ENCODE measurements at regions not wholly inside any gene's neighbourhood (a gene's known extent, or its start where the extent isn't known, plus 50 kb on each side); places are given as distances from the start of the nearest gene placed in this dataset.
"Not testable (repeated sequence)": the region's sequence is repeated elsewhere in the genome, so short reads cannot be mapped to it uniquely, and the experiment has no call there.

- Histone ChIP-seq H3K4ac (ENCODE audit: low read depth, low read length) (no peak overlapping the region), H3K9me3 (ENCODE audit: control insufficient read depth, low read depth, low read length) (peaks cover 34% of the 10 kb centered on the region), H2BK5ac (ENCODE audit: insufficient read length, low read length) (no peak overlapping the region), H4K91ac (ENCODE audit: insufficient read length, low read depth, low read length) (no peak overlapping the region), H2AFZ (ENCODE audit: low read length) (no peak overlapping the region), H3K23ac (ENCODE audit: insufficient read length, low read depth, low read length) (no peak overlapping the region), H3K4me2 (ENCODE audit: insufficient read depth, insufficient read length, low read length) (no peak overlapping the region), H4K8ac (replicated peaks; ENCODE audit: insufficient read length, low read depth, low read length) (no peak overlapping the region), H4K5ac (ENCODE audit: insufficient read length, low read depth, low read length) (no peak overlapping the region), H2BK120ac (ENCODE audit: low read depth, low read length, poor library complexity, severe bottlenecking) (no peak overlapping the region), H3K27me3 (ENCODE audit: insufficient read depth, low read length) (no peaks in the 10 kb centered on the region), H3K9ac (ENCODE audit: extremely low read depth, insufficient read length, low read length) (no peak overlapping the region), H2AK5ac (ENCODE audit: insufficient read length, low read length) (no peak overlapping the region), H3K79me1 (ENCODE audit: insufficient read depth, low read depth, low read length, poor library complexity, severe bottlenecking) (no peaks in the 10 kb centered on the region), H3K18ac (ENCODE audit: insufficient read length, low read depth, low read length) (no peak overlapping the region), H3K79me2 (ENCODE audit: insufficient read depth, low read length) (no peaks in the 10 kb centered on the region), H2BK12ac (ENCODE audit: insufficient read length, low read depth, low read length) (no peak overlapping the region), H3T11ph (ENCODE audit: low read length) (no peak overlapping the region), H2BK15ac (ENCODE audit: low read depth, low read length) (no peak overlapping the region), H3K27ac (ENCODE audit: insufficient read length, low read depth, low read length) (no peak overlapping the region), H3K56ac (ENCODE audit: insufficient read length, low read depth, low read length) (no peak overlapping the region), H3K14ac (ENCODE audit: insufficient read depth, low read length) (no peak overlapping the region), H3K4me1 (ENCODE audit: insufficient read depth, low read length) (no peaks in the 10 kb centered on the region), H3K23me2 (ENCODE audit: insufficient read length, low read depth, low read length, poor library complexity, severe bottlenecking) (no peaks in the 10 kb centered on the region), H2BK20ac (ENCODE audit: low read depth, low read length, poor library complexity, severe bottlenecking) (no peak overlapping the region), H4K20me1 (ENCODE audit: control insufficient read depth, insufficient read depth, insufficient read length) (no peaks in the 10 kb centered on the region)
- Mint-ChIP-seq H3K27me3 (ENCODE audit: low read depth) (no peaks in the 10 kb centered on the region), H3K27ac (no peak overlapping the region), H3K4me1 (no peaks in the 10 kb centered on the region), H3K9me3 (peaks cover 62 to 66% of the 10 kb centered on the region in 2 experiments), H3K4me3 (no peak overlapping the region), H3K36me3 (ENCODE audit: insufficient read depth in 1 of 3, low read depth in 3 of 3) (peaks cover 59 to 68% (median 64%) of the 10 kb centered on the region in 3 experiments)
- no peak for TF ChIP-seq CTCF (conservative IDR thresholded peaks at IDR 0.05)
- no peak for DNase-seq
These were observed 123.5 kb downstream of the PRL start for GRCh38 chr6:22173311-22173710.

- H3K36me3 Mint-ChIP-seq (ENCODE audit: insufficient read depth in 1 of 3, low read depth in 3 of 3), result peaks cover 52 to 56% (median 55%) of the 10 kb centered on the region in 3 experiments
- not testable (repeated sequence) for H3K27ac ChIP-seq (ENCODE audit: insufficient read length, low read depth, low read length); H2BK12ac ChIP-seq (ENCODE audit: insufficient read length, low read depth, low read length); H3K4ac ChIP-seq (ENCODE audit: low read depth, low read length); H3T11ph ChIP-seq (ENCODE audit: low read length); H3K23ac ChIP-seq (ENCODE audit: insufficient read length, low read depth, low read length); H3K27me3 Mint-ChIP-seq (ENCODE audit: low read depth); H3K14ac ChIP-seq (ENCODE audit: insufficient read depth, low read length); H3K23me2 ChIP-seq (ENCODE audit: insufficient read length, low read depth, low read length, poor library complexity, severe bottlenecking); H3K4me1 Mint-ChIP-seq; H2AFZ ChIP-seq (ENCODE audit: low read length); H2BK15ac ChIP-seq (ENCODE audit: low read depth, low read length); H3K79me2 ChIP-seq (ENCODE audit: insufficient read depth, low read length); H2BK5ac ChIP-seq (ENCODE audit: insufficient read length, low read length); H2BK20ac ChIP-seq (ENCODE audit: low read depth, low read length, poor library complexity, severe bottlenecking); H3K9ac ChIP-seq (ENCODE audit: extremely low read depth, insufficient read length, low read length); DNase-seq; H3K4me1 ChIP-seq (ENCODE audit: insufficient read depth, low read length); H3K56ac ChIP-seq (ENCODE audit: insufficient read length, low read depth, low read length); H2BK120ac ChIP-seq (ENCODE audit: low read depth, low read length, poor library complexity, severe bottlenecking); H4K5ac ChIP-seq (ENCODE audit: insufficient read length, low read depth, low read length); H4K8ac ChIP-seq (replicated peaks; ENCODE audit: insufficient read length, low read depth, low read length); H3K4me2 ChIP-seq (ENCODE audit: insufficient read depth, insufficient read length, low read length); H3K18ac ChIP-seq (ENCODE audit: insufficient read length, low read depth, low read length); H2AK5ac ChIP-seq (ENCODE audit: insufficient read length, low read length); H4K91ac ChIP-seq (ENCODE audit: insufficient read length, low read depth, low read length); H3K79me1 ChIP-seq (ENCODE audit: insufficient read depth, low read depth, low read length, poor library complexity, severe bottlenecking); H4K20me1 ChIP-seq (ENCODE audit: control insufficient read depth, insufficient read depth, insufficient read length); H3K27me3 ChIP-seq (ENCODE audit: insufficient read depth, low read length); H3K4me3 Mint-ChIP-seq; H3K27ac Mint-ChIP-seq
- WGBS (ENCODE audit: extremely low coverage, insufficient read length, low lambda C conversion rate), result no CpG with 5 or more reads among the region's 20 CpGs
- peaks cover 48 to 58% of the 10 kb centered on the region in 2 experiments for H3K9me3 Mint-ChIP-seq
- H3K9me3 ChIP-seq (ENCODE audit: control insufficient read depth, low read depth, low read length), result peaks cover 12% of the 10 kb centered on the region
These were observed 116.6 kb downstream of the PRL start for GRCh38 chr6:22180250-22180649.
